OCI-M2 (cell line): ENCODE measurements at regions not wholly inside any gene's neighbourhood (a gene's known extent, or its start where the extent isn't known, plus 50 kb on each side); places are given as distances from the start of the nearest gene placed in this dataset.

Source experiments
- DNase-seq: peaks from one replicate; lab custom pipeline; 2025; ENCODE audit not compliant: unreplicated experiment; lab: John Stamatoyannopoulos, UW

- no peak for DNase-seq
Observed at GRCh38 chr5:123858938-123859337, 347.0 kb downstream of the CSNK1G3 start.

GRCh38 chr5:123856766-123857165 lies 344.8 kb downstream of the CSNK1G3 start:
- DNase-seq = no peak

GRCh38 chr5:123855609-123856008 lies 343.6 kb downstream of the CSNK1G3 start:
- no peak for DNase-seq

- DNase-seq = no peak
Observed at GRCh38 chr5:123845356-123846100, 333.6 kb downstream of the CSNK1G3 start.

GRCh38 chr5:123844873-123845272 lies 332.9 kb downstream of the CSNK1G3 start:
- DNase-seq = no peak

- no peak for DNase-seq
Observed at GRCh38 chr5:123835421-123835820, 323.4 kb downstream of the CSNK1G3 start.

- no peak for DNase-seq
Observed at GRCh38 chr5:123830575-123830974, 318.6 kb downstream of the CSNK1G3 start.

GRCh38 chr5:123827811-123828210 lies 315.8 kb downstream of the CSNK1G3 start:
- no peak for DNase-seq

- no peak for DNase-seq
Observed at GRCh38 chr5:123819833-123820232, 307.9 kb downstream of the CSNK1G3 start.

- no peak for DNase-seq
Observed at GRCh38 chr5:123819386-123819785, 307.4 kb downstream of the CSNK1G3 start.

- DNase-seq = no peak
Observed at GRCh38 chr5:123817267-123817666, 305.3 kb downstream of the CSNK1G3 start.

- no peak for DNase-seq
Observed at GRCh38 chr5:123814801-123815470, 303.0 kb downstream of the CSNK1G3 start.

- DNase-seq = no peak
Observed at GRCh38 chr5:123813937-123814624, 302.1 kb downstream of the CSNK1G3 start.

GRCh38 chr5:123813264-123813663 lies 301.3 kb downstream of the CSNK1G3 start:
- DNase-seq = no peak

- no peak for DNase-seq
Observed at GRCh38 chr5:123811831-123812230, 299.9 kb downstream of the CSNK1G3 start.

- DNase-seq = no peak
Observed at GRCh38 chr5:123810746-123811340, 298.9 kb downstream of the CSNK1G3 start.

- no peak for DNase-seq
Observed at GRCh38 chr5:123810253-123810652, 298.3 kb downstream of the CSNK1G3 start.

GRCh38 chr5:123809594-123810221 lies 297.7 kb downstream of the CSNK1G3 start:
- DNase-seq = no peak

GRCh38 chr5:123808461-123809380 lies 296.7 kb downstream of the CSNK1G3 start:
- no peak for DNase-seq
